ENCODE measurements at regions not wholly inside any gene's neighbourhood (a gene's known extent, or its start where the extent isn't known, plus 50 kb on each side); places are given as distances from the start of the nearest gene placed in this dataset.
"Not testable (repeated sequence)": the region's sequence is repeated elsewhere in the genome, so short reads cannot be mapped to it uniquely, and the experiment has no call there.

DNA sequence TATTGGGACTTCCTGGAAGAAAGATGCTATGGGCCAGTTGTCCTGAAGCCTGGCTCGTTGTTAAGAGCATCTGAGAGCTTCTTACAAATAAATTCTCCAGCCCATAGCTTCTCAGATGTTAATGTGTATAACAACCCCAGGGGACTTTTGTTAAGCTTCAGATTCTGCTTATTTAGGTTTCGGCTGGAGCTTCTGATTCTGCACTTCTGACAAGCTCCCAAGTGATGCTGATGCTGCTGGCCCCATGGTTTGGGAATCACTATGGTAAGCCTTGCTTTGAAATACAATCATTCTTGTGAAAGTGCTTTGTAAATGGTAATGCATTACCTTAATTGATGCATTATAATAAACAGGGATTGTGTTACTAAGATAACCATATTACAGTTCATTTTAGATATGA, 281.8 kb upstream of the PLD5 start:
- Histone ChIP-seq H3K27ac (no peak overlapping the region), H3K4me3 (no peak overlapping the region)
- no peak for DNase-seq (ENCODE audit: low spot score)
- TF ChIP-seq, protein P1, sequence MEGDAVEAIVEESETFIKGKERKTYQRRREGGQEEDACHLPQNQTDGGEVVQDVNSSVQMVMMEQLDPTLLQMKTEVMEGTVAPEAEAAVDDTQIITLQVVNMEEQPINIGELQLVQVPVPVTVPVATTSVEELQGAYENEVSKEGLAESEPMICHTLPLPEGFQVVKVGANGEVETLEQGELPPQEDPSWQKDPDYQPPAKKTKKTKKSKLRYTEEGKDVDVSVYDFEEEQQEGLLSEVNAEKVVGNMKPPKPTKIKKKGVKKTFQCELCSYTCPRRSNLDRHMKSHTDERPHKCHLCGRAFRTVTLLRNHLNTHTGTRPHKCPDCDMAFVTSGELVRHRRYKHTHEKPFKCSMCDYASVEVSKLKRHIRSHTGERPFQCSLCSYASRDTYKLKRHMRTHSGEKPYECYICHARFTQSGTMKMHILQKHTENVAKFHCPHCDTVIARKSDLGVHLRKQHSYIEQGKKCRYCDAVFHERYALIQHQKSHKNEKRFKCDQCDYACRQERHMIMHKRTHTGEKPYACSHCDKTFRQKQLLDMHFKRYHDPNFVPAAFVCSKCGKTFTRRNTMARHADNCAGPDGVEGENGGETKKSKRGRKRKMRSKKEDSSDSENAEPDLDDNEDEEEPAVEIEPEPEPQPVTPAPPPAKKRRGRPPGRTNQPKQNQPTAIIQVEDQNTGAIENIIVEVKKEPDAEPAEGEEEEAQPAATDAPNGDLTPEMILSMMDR (IDR thresholded peaks at IDR 0.05): no peak

DNA sequence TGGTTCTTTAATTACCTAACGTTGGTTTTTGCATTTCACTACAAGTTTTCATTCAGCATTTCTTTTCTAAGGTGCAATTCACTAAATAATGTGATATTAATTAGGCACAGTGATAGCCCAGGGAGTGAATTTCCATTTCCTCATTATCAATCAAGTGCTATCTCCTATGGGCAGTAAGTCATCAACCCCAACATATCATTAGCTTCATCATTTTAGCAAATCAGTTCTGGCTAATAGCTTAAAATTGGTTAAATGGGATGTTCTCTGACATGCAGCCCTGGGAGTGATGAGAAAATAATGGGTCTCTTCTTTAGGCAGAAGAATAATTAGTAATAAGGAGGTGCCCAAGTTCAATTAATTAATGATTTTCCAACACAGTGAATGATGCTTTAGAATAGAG, 280.9 kb upstream of the PLD5 start:
- not testable (repeated sequence) for H3K27ac ChIP-seq; DNase-seq (ENCODE audit: low spot score); H3K4me3 ChIP-seq

DNA sequence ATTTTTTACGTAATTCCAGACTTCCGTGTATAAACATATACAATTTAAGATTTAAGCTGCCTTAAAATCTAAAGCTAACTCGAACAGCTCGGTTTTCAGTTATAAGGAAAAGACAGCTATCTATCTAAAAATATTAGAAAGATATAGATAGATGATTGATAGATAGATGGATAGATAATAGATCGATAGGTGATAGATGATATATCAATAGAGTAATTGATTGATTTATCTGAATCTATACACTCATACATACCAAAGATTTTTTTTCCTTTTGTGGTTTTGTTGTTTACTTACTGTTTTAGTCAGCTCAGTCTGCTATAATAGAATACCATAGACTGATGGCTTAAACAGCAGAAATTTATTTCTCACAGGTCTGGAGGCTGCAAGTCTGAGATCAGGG, 278.5 kb upstream of the PLD5 start:
- Histone ChIP-seq H3K27ac (no peak overlapping the region), H3K4me3 (no peak overlapping the region)
- TF ChIP-seq, protein P1 (IDR thresholded peaks at IDR 0.05): no peak
- no peak for DNase-seq (ENCODE audit: low spot score)

DNA sequence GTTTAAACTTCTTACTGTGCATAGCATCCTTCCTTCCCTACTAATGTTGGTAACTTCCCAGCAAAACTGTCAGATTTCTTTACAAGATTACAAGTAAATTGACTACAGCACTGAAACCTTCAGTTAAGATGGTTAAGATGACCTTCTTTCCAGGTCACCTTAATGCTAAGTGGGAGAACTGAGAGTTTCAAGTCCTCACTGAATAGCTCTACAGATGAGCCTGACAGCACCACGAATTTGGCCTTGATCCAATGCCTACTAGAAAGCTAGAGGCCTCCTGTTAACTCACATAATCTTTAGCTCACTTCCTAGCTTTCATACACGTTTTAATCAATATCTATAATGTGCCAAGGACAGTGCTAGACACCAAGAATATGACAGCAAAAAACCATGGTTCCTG, 276.0 kb upstream of the PLD5 start:
- no peak overlapping the region for H3K27ac ChIP-seq
- no peak overlapping the region for H3K4me3 ChIP-seq
- TF ChIP-seq, protein P1 (IDR thresholded peaks at IDR 0.05): no peak
- DNase-seq (ENCODE audit: low spot score): no peak

DNA sequence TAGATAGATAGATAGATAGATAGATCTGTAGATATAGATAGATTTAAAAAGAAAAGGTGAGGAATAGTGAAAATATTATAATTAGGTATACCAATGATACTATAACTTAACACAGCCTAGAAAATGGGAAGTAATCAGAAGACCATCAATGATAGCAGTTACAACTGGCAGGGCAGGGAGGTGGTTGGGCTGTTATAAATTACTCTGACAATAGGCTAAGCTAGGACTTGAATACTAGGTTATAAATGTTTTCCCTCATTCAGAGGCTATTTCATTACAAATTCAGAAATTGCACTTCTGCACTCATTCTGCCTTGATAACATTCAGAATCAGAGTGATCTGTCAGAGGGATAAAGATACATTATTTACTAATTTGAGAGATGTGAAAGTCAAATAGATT, 273.4 kb upstream of the PLD5 start:
- DNase-seq (ENCODE audit: low spot score): no peak
- no peak overlapping the region for H3K27ac ChIP-seq
- TF ChIP-seq, protein P1 (IDR thresholded peaks at IDR 0.05): no peak
- no peak overlapping the region for H3K4me3 ChIP-seq

DNA sequence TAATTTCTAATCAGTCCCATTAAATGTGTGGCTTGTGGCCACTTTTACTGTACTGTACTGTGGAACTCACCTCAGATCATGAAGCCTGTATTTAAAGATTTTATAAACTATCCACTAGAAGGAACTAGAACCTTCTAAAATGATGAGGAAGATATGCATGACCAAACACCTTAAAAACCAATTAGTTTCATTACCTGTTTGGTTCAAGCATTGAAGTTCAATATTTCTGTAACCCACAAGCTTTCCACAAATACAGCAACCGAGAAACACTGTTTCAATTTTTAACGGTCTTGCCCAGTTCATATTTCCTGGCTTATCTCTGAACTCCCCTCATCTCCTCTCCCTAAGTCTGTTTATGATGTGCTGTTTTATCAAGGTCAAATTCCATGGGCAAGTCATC, 264.3 kb upstream of the PLD5 start:
- no peak overlapping the region for H3K4me3 ChIP-seq
- no peak overlapping the region for H3K27ac ChIP-seq
- TF ChIP-seq, protein P1 (IDR thresholded peaks at IDR 0.05): no peak
- no peak for DNase-seq (ENCODE audit: low spot score)

DNA sequence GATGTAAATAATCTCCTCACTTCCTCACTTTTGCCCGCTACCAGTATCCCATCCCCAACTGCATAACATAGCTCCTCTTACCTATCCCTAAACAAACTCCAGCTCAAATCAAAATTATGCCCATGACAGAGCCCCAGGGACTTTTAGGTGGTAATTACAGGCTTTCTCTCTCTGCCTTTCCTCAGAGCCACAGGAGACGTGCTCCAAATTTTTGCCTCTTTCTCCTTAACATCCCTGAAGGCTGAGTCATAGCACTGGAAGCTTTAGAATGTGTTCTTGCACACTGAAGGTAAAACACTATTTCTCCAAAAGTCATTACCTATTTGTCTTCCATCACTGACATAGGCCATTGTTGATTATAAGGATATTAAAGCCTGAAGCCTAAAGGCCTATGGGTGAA, 263.5 kb upstream of the PLD5 start:
- Histone ChIP-seq H3K4me3 (no peak overlapping the region), H3K27ac (no peak overlapping the region)
- TF ChIP-seq, protein P1 (IDR thresholded peaks at IDR 0.05): no peak
- DNase-seq (ENCODE audit: low spot score): no peak

DNA sequence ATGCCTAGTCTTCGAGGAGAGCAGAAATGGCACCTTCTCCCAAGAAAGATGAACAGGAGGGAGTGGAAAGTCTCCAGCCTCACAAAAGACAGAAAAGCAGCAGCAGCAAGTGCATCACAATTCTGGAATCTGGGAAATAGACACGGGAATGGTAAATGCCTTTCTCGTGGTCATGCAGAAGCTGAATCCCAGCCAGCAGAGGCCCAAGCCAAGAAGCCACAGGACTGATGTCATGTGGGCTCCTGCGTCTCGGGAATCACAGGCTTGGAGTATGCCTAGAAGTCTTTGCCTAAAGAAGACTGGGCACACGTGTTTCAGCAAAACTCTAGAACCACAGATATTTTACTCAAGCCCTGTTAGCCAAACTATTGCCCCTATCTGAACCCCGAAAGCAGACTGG, 260.3 kb upstream of the PLD5 start:
- TF ChIP-seq, protein P1 (IDR thresholded peaks at IDR 0.05): no peak
- no peak for DNase-seq (ENCODE audit: low spot score)
- Histone ChIP-seq H3K27ac (no peak overlapping the region), H3K4me3 (no peak overlapping the region)

All from coronary artery (tissue), 2 donors.